Heart right ventricle (tissue), 16 donors: ENCODE measurements at regions not wholly inside any gene's neighbourhood (a gene's known extent, or its start where the extent isn't known, plus 50 kb on each side); places are given as distances from the start of the nearest gene placed in this dataset.

Experiments used
- ATAC-seq, 8 donors: fragments of 200-7000 bp; cut with Tn5 transposase; one replicate each; pipeline ENCODE4 v1.9.1; 2020; ENCODE audit warnings: mild to moderate bottlenecking in 8 of 8, moderate library complexity in 8 of 8, moderate number of reproducible peaks in 1 of 8
- DNase-seq, 2 donors: peaks; one replicate each; pipeline ENCODE4 v3.0.0-alpha.2; 2020
- H3K27ac ChIP-seq, 10 donors: fragments of 200-600 bp; sonication (generic) in 2 of 10; one replicate each; pipeline versions ENCODE4 v1.5.0 to v1.8.0; 2020 to 2022; ENCODE audit warnings: mild to moderate bottlenecking in 3 of 10
- H3K27me3 ChIP-seq, 7 donors: fragments of 200-600 bp; one replicate each; pipeline ENCODE4 v1.8.0; 2021 to 2022; ENCODE audit warnings: mild to moderate bottlenecking in 2 of 7
- H3K36me3 ChIP-seq, 9 donors: fragments of 200-600 bp; sonication (generic) in 1 of 9; one replicate each; pipeline versions ENCODE4 v1.5.0 to v1.8.0; 2020 to 2022; ENCODE audit warnings: mild to moderate bottlenecking in 2 of 9
- H3K4me1 ChIP-seq, 9 donors: fragments of 200-600 bp; sonication (generic) in 1 of 9; one replicate each; pipeline versions ENCODE4 v1.5.0 to v1.8.0; 2020 to 2022; ENCODE audit warnings: mild to moderate bottlenecking in 4 of 9
- H3K4me3 ChIP-seq, 10 donors: fragments of 200-600 bp; sonication (generic) in 2 of 10; one replicate each; pipeline versions ENCODE4 v1.5.0 to v1.8.0; 2020 to 2022; ENCODE audit warnings: mild to moderate bottlenecking in 7 of 10, moderate library complexity in 2 of 10
- H3K9me3 ChIP-seq, 11 donors: fragments of 200-600 bp in 10 of 11; sonication (generic) in 2 of 11; one replicate each; pipeline versions ENCODE4 v1.5.0 to v1.8.0; 2013 to 2022; ENCODE audit warnings: mild to moderate bottlenecking in 2 of 11, control low read depth in 1 of 11, moderate library complexity in 1 of 11
- WGBS, 2 donors: extraction: QIAGEN DNeasy Blood & Tissue Kit; methylation state at CpG; one replicate each; pipeline ENCODE4 v1.1.7; 2013; ENCODE audit warnings: inconsistent platforms in 1 of 2; 5-methylcytosine and 5-hydroxymethylcytosine counted together
- intact Hi-C, 10 donors: fragments of 100-400 bp; cut with DNase I; formaldehyde crosslinking; loops; one replicate each; pipeline versions ENCODE4 v1.11.1 to v1.14.2; 2022
- TF ChIP-seq, protein P1 (sequence below), 9 donors: fragments of 200-600 bp; sonication (generic) in 2 of 9; IDR thresholded peaks; one replicate each; pipeline versions ENCODE4 v1.5.0 to v1.8.0; 2021 to 2022; ENCODE audit warnings: antibody characterized with exemption in 9 of 9, mild to moderate bottlenecking in 5 of 9, moderate library complexity in 1 of 9
- donor health status: Arrhythmogenic right ventricular cardiomyopathy.
- donor health status: ischemic (EF 13 %, LVEDD 7.1; RV severe dilation, severe dysfunction).
- donor health status: healthy with polysubstance abuse.
- donor health status: DM: no; HTN: yes; CAD: no.
- donor health status: DM: no; HTN: no; CAD: no.
- donor health status: ischemic (EF 25% LVEDD 6.9; RV normal size, moderate dysfunction).
- donor health status: ischemic (EF 25% LVEDD 5.7; RV mildly dilated, moderate dysfunction).
- donor health status: healthy.
- donor health status: DM: yes; HTN: yes; CAD: no.
- donor health status: Ischemic cardiomyopathy.
- donor health status: ischemic (EF 35%, LVEDD 5.7; RV mildly dilated, moderate dysfunction).
- donor health status: nonischemic (EF 11% LVEDD 7.7; RV severe dilation, severe dysfunction).
- donor health status: DM: yes; HTN: yes; CAD: no.
- donor health status: PGD.
- donor health status: ischemic (EF 29% LVEDD 5.4; RV normal size, mild dysfunction).
- donor health status: nonischemic (EF 23%, LVEDD 6.1; RV moderate dilation, normal function).

GRCh38 chr11:16572945-16573344, 165.5 kb upstream of the C11orf58 start:
- ATAC-seq, result peak in 5 of 8 donors; percentile 24 to 90 (median 65)
- Histone ChIP-seq H3K36me3 (no peaks in the 10 kb centered on the region), H3K27me3 (no peaks in the 10 kb centered on the region), H3K9me3 (no peaks in the 10 kb centered on the region), H3K4me1 (peaks cover 0 to 36% (median 4%) of the 10 kb centered on the region in 9 donors), H3K27ac (no peak overlapping the region), H3K4me3 (no peak overlapping the region)
- no peak for DNase-seq
- intact Hi-C loops, result no loop called here
- TF ChIP-seq, protein P1, sequence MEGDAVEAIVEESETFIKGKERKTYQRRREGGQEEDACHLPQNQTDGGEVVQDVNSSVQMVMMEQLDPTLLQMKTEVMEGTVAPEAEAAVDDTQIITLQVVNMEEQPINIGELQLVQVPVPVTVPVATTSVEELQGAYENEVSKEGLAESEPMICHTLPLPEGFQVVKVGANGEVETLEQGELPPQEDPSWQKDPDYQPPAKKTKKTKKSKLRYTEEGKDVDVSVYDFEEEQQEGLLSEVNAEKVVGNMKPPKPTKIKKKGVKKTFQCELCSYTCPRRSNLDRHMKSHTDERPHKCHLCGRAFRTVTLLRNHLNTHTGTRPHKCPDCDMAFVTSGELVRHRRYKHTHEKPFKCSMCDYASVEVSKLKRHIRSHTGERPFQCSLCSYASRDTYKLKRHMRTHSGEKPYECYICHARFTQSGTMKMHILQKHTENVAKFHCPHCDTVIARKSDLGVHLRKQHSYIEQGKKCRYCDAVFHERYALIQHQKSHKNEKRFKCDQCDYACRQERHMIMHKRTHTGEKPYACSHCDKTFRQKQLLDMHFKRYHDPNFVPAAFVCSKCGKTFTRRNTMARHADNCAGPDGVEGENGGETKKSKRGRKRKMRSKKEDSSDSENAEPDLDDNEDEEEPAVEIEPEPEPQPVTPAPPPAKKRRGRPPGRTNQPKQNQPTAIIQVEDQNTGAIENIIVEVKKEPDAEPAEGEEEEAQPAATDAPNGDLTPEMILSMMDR (IDR thresholded peaks at IDR 0.05), result no peak

DNA sequence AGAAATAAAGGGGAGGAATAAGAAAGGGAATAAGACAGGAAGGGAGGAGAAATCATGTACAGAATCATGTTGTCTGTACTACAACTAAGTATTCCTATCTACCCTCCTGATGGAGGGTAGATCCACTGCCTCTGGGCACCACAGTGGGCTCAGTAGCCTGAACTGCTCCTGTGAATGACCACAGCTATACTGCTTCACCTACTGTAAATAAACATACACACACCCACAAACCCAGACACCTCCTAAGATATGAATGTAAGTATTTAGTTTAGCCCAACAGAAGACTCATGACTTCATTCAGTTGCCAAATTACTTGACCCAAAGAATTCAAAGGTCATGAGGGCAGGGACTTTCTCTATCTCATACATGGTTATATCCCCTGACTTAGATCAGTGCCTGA, 177.3 kb upstream of the C11orf58 start:
- DNase-seq, result no peak

GRCh38 chr11:16558494-16558893, 180.0 kb upstream of the C11orf58 start:
- H3K4me3 ChIP-seq, result no peak overlapping the region
- TF ChIP-seq, protein P1 (IDR thresholded peaks at IDR 0.05), result no peak
- H3K9me3 ChIP-seq, result no peaks in the 10 kb centered on the region
- H3K4me1 ChIP-seq, result peaks cover 0 to 50% (median 9%) of the 10 kb centered on the region in 9 donors
- H3K27me3 ChIP-seq, result no peaks in the 10 kb centered on the region
- H3K27ac ChIP-seq, result no peak overlapping the region
- no peak for DNase-seq
- whole genome bisulfite sequencing, 2 donors, result 89 to 97% methylated on average over 1 of the region's 1 CpG
- ATAC-seq, result no peak
- H3K36me3 ChIP-seq, result no peaks in the 10 kb centered on the region
- intact Hi-C loops, result no loop called here

More for the DNA sequence above, 177.3 kb upstream of the C11orf58 start:
- Histone ChIP-seq H3K9me3 (no peaks in the 10 kb centered on the region), H3K4me3 (no peak overlapping the region), H3K4me1 (peaks cover 0 to 33% (median 6%) of the 10 kb centered on the region in 9 donors), H3K36me3 (no peaks in the 10 kb centered on the region), H3K27ac (no peak overlapping the region), H3K27me3 (no peaks in the 10 kb centered on the region)
- no peak for ATAC-seq
- intact Hi-C loops, result no loop called here
- TF ChIP-seq, protein P1 (IDR thresholded peaks at IDR 0.05), result no peak

DNA sequence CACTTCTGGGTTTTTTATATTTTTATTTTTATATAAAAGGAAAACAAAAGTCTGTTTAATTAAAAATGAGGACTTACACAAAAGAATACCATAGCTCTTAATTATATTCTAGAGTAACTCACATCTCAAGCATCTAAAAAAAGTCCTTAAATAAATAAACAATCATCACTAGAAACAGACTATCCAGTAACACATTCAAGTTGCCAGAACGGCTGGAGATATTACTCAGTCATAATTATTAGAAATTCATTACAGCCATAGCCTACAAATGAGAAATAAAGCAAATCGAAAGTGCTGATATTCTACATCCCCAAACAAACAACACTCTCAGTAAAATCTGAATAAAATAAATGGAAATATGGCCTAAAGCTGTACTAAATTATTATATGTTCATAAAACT, 182.5 kb upstream of the C11orf58 start:
- no peaks in the 10 kb centered on the region for H3K9me3 ChIP-seq
- intact Hi-C loops, result no loop called here
- no peak for DNase-seq
- H3K4me1 ChIP-seq, result peaks cover 0 to 45% (median 9%) of the 10 kb centered on the region in 9 donors
- H3K4me3 ChIP-seq, result no peak overlapping the region
- TF ChIP-seq, protein P1 (IDR thresholded peaks at IDR 0.05), result no peak
- H3K27ac ChIP-seq, result peak overlapping the region in 1 of 10 donors; percentile 11
- ATAC-seq, result no peak
- H3K27me3 ChIP-seq, result no peaks in the 10 kb centered on the region
- 52 to 55% methylated on average over 2 of the region's 2 CpGs for WGBS, 2 donors
- no peaks in the 10 kb centered on the region for H3K36me3 ChIP-seq
